NB4 (cell line): ENCODE measurements at regions not wholly inside any gene's neighbourhood (a gene's known extent, or its start where the extent isn't known, plus 50 kb on each side); places are given as distances from the start of the nearest gene placed in this dataset.

Source experiments
- DNase-seq: peaks from one replicate; pipeline ENCODE4 v3.0.0; 2010; ENCODE audit warnings: low read depth
- H3K4me3 ChIP-seq: one replicate; pipeline ENCODE4 v1.5.1; 2011; ENCODE audit warnings: mild to moderate bottlenecking, low read depth, low read length, moderate library complexity
- MYC ChIP-seq: IDR thresholded peaks from 2 replicates; pipeline ENCODE4 v1.6.1; 2011; ENCODE audit warnings: low read depth, low read length
- POLR2A ChIP-seq: IDR thresholded peaks from 2 replicates; pipeline ENCODE4 v1.6.1; 2011; ENCODE audit warnings: mild to moderate bottlenecking; ENCODE audit not compliant: insufficient read length; ENCODE audit errors: extremely low read depth
- TF ChIP-seq, protein P1 (sequence below): IDR thresholded peaks from 2 replicates; pipeline ENCODE4 v1.6.1; 2011; ENCODE audit warnings: low read depth, low read length
- TF ChIP-seq, protein P2 (sequence below): IDR thresholded peaks from one replicate; pipeline ENCODE4 v1.5.1; 2012; ENCODE audit warnings: low read depth, low read length

DNA sequence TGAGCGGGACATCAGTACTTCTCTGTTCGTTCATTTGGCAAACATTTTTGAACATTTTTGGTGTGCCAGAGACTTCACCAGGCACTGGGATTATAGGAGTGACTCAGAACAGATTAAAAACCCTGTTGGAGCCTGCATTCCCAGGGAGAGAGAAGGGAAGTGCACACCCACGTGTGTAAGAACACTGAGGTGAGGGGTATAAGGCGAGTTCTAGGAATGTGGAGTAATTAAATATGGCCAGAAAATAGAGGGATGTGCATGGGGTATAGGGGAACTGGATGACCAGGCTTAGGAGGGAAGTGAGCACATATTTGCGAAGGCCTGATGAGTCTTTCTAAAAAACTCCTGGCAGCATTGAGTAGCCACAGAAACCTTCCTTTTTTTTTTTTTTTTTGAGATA is 401.2 kb upstream of the C2CD4B start:
- TF ChIP-seq, protein P1, sequence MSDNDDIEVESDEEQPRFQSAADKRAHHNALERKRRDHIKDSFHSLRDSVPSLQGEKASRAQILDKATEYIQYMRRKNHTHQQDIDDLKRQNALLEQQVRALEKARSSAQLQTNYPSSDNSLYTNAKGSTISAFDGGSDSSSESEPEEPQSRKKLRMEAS, result no peak
- TF ChIP-seq, protein P2, sequence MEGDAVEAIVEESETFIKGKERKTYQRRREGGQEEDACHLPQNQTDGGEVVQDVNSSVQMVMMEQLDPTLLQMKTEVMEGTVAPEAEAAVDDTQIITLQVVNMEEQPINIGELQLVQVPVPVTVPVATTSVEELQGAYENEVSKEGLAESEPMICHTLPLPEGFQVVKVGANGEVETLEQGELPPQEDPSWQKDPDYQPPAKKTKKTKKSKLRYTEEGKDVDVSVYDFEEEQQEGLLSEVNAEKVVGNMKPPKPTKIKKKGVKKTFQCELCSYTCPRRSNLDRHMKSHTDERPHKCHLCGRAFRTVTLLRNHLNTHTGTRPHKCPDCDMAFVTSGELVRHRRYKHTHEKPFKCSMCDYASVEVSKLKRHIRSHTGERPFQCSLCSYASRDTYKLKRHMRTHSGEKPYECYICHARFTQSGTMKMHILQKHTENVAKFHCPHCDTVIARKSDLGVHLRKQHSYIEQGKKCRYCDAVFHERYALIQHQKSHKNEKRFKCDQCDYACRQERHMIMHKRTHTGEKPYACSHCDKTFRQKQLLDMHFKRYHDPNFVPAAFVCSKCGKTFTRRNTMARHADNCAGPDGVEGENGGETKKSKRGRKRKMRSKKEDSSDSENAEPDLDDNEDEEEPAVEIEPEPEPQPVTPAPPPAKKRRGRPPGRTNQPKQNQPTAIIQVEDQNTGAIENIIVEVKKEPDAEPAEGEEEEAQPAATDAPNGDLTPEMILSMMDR, result no peak
- TF ChIP-seq MYC (no peak), POLR2A (no peak)
- no peak for DNase-seq
- H3K4me3 ChIP-seq, result no peak overlapping the region

DNA sequence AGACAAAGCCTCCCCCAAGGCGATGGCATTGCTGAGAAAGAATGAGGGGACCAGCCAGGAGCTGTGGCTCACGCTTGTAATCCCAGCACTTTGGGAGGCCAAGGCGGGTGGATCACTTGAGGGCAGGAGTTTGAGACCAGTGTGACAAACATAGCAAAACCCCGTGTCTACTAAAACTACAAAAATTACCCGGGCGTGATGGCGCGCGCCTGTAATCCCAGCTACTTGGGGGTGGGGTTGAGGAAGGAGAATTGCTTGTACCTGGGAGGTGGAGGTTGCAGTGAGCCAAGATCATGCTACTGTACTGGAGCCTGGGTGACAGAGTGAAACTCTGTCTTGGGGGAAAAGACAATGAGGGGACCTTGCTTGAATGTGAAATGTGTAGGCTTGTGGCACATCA is 402.4 kb upstream of the C2CD4B start:
- no peak overlapping the region for H3K4me3 ChIP-seq
- TF ChIP-seq, protein P2, result no peak
- no peak for DNase-seq

DNA sequence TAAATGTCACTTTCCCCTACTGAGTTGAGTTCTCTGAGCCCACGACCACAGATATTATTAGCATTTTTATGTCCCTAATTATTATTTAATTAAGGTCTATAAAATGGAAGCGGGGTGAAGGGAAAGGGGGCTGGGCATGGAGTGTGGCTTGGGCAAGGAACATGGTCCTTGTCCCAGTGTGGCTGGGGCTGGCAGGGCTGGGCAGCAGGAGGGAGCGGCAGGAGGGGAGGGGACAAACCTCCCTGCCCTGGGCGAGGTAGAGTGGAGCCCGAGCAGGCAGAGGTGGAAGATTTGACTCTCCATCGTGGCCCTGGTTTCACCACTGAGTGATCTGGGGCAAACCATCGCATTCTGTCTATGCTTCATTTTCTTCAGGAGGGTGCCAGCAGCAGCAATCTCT is 402.9 kb upstream of the C2CD4B start:
- TF ChIP-seq MYC (no peak), POLR2A (no peak)
- TF ChIP-seq, protein P2, result no peak
- TF ChIP-seq, protein P1, result no peak
- no peak overlapping the region for H3K4me3 ChIP-seq
- DNase-seq, result no peak

DNA sequence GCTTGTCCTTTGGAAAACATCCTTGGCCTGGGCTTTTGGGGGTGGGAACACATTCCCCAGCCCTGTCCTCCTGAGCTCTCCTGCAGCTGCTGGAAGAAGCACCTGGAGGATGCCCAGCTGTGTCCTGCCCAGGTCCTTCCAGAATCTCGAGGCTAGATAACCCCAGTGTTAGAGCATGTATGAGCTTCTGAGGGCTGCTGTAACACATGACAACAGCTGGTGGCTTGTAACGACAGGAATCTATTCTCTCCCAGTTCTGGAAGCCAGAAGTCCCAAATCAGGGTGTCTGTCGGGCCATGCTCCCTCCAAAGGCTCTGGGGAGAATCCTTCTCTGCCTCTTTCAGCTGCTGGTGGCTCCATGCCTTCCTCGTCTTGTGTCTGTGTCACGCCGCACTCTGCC is 403.6 kb upstream of the C2CD4B start:
- no peak for TF ChIP-seq POLR2A
- TF ChIP-seq MYC, result no peak
- no peak for DNase-seq

DNA sequence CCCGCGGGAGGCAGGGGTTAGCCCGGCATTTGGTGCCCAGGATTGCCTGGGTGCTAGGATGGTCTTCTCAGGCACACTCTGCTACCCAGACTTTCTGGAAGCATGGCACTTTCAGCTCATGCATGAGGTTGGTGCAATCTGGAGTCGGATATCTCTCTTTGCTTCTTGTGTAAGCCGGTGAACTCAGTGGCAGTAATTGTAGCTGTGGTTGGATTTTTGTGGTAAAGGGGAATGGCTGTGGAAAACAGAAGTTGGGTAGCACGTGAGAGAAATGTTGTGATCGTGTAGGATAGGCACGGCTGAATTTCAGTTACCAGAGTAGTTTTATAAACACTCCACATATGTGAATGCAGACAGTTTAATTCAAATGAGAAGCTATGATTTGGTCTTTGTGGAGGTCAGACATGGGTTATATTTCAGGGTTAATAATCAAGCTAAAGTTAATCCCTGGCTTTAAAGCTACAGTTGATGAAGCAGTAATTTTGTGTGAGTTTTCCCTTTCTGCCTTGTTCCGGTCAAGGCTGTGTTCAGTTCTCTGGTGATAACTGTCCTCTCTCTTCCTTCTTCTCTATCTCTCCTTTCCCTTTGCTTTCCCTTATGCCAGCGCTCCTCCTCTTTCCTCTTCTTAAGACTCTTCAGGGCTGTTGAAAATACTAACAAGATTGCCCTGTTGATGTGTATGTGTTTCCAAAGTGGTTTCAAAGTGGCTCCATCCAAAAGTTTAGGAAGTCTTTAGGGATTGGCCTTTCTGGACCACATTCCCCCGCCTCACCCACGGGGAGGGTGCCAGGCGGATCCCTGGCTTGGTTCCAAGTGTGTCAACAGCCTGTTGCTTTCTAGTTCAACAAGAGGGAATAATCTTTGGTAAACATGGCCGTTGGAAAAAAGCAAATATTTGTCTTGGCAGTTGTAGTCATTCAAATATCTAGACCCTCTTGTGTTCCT is 404.6 kb upstream of the C2CD4B start:
- H3K4me3 ChIP-seq, result no peak overlapping the region
- TF ChIP-seq, protein P2, result no peak
- TF ChIP-seq, protein P1, result peak; percentile 39; the same call in 1 of the 2 replicates
- TF ChIP-seq MYC, result peak; percentile 14; the same call in 1 of the 2 replicates
- no peak for TF ChIP-seq POLR2A
- DNase-seq, result peak; percentile 11

More for the DNA sequence above, 403.6 kb upstream of the C2CD4B start:
- no peak overlapping the region for H3K4me3 ChIP-seq

DNA sequence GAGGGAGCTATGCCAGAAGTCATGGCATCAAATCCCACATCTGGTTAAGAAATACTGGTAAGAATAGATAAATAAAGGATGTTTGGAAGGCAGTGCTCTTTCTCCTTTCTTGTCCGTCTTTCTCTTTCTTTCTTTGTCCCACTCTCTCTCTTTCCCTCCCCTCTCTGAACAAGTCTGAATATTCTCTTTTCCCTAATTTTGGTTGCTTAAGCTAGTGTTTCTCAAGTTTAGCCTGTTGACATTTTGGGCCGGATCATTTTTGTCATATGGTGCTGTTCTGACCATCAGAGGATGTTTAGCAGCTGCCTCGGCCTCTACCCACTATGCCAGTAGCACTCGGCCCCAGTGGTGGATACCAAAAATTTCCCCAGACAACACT is 405.3 kb upstream of the C2CD4B start:
- H3K4me3 ChIP-seq, result no peak overlapping the region
- TF ChIP-seq, protein P2, result no peak
- TF ChIP-seq MYC (no peak), POLR2A (no peak)
- TF ChIP-seq, protein P1, result no peak
- DNase-seq, result no peak
